BE2C (cell line): ENCODE measurements at regions not wholly inside any gene's neighbourhood (a gene's known extent, or its start where the extent isn't known, plus 50 kb on each side); places are given as distances from the start of the nearest gene placed in this dataset.

ENCODE experiments used
- DNase-seq: peaks from one replicate; pipeline ENCODE4 v3.0.0-alpha.2; 2020
- H3K27me3 ChIP-seq: fragments of 250-450 bp; sonication (Bioruptor Pico); 2 replicates; pipeline ENCODE4 v1.5.1; 2020; ENCODE audit warnings: mild to moderate bottlenecking
- H3K36me3 ChIP-seq: fragments of 250-450 bp; sonication (Bioruptor Pico); 2 replicates; pipeline ENCODE4 v1.5.1; 2020; ENCODE audit warnings: mild to moderate bottlenecking
- H3K4me1 ChIP-seq: fragments of 250-450 bp; sonication (Bioruptor Pico); 2 replicates; pipeline ENCODE4 v1.5.1; 2020
- H3K4me3 ChIP-seq: 2 replicates; pipeline ENCODE4 v1.5.1; 2011; ENCODE audit warnings: low read depth, low read length
- H3K9me3 ChIP-seq: fragments of 250-450 bp; sonication (Bioruptor Pico); 2 replicates; pipeline ENCODE4 v1.5.1; 2020
- TF ChIP-seq, protein P1 (sequence below): IDR thresholded peaks from 2 replicates; pipeline ENCODE4 v1.5.1; 2012; ENCODE audit warnings: mild to moderate bottlenecking, low read depth, low read length

- TF ChIP-seq, protein P1, sequence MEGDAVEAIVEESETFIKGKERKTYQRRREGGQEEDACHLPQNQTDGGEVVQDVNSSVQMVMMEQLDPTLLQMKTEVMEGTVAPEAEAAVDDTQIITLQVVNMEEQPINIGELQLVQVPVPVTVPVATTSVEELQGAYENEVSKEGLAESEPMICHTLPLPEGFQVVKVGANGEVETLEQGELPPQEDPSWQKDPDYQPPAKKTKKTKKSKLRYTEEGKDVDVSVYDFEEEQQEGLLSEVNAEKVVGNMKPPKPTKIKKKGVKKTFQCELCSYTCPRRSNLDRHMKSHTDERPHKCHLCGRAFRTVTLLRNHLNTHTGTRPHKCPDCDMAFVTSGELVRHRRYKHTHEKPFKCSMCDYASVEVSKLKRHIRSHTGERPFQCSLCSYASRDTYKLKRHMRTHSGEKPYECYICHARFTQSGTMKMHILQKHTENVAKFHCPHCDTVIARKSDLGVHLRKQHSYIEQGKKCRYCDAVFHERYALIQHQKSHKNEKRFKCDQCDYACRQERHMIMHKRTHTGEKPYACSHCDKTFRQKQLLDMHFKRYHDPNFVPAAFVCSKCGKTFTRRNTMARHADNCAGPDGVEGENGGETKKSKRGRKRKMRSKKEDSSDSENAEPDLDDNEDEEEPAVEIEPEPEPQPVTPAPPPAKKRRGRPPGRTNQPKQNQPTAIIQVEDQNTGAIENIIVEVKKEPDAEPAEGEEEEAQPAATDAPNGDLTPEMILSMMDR, result no peak
- no peak overlapping the region for H3K4me3 ChIP-seq
Observed at GRCh38 chr9:83144492-83144891, 81.5 kb upstream of the RASEF start.

DNA sequence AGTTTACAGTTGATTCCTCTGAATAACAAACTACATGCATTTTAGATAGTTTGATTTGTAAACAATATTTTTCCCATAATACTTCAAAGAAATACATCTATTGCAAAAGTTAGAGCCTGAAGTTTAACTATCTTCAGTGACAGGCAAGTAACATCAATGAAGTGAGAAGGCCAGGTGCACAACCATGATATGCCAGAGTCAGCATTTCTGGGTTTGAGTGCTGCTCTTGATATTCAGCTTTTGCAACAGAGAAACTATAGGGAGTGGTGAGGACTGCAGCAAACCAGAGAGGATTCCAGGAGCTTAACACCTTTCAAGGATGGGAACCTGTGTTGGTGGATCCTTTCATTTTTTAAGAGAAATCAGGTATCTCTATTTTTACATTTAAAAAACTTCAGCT, 79.4 kb upstream of the RASEF start:
- Histone ChIP-seq H3K36me3 (no peaks in the 10 kb centered on the region), H3K4me1 (no peaks in the 10 kb centered on the region), H3K4me3 (no peak overlapping the region), H3K9me3 (no peaks in the 10 kb centered on the region), H3K27me3 (no peaks in the 10 kb centered on the region)
- TF ChIP-seq, protein P1, result no peak
- DNase-seq, result no peak

More at GRCh38 chr9:83144492-83144891, 81.5 kb upstream of the RASEF start:
- Histone ChIP-seq H3K36me3 (no peaks in the 10 kb centered on the region), H3K4me1 (no peaks in the 10 kb centered on the region), H3K27me3 (no peaks in the 10 kb centered on the region), H3K9me3 (no peaks in the 10 kb centered on the region)
- no peak for DNase-seq

DNA sequence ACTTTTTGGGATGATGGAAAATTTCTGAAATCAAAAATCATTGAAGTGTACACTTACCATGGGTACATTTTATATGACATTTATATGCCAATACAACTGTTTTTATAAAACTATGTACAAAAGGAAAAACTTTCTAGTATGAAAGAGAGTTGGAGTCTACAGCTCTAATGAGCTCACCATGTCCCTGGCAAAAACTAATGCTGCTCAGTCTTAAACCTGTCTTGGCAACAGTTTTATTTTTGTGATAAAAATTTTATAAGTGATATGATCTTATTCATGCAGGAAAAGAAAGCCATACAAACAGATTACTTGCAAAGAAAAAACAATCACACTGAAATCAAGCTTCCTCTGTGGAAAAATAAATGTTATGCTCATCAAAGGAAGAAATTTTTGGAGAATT, 78.9 kb upstream of the RASEF start:
- TF ChIP-seq, protein P1, result no peak
- H3K4me3 ChIP-seq, result no peak overlapping the region
- no peaks in the 10 kb centered on the region for H3K4me1 ChIP-seq
- no peaks in the 10 kb centered on the region for H3K27me3 ChIP-seq
- H3K9me3 ChIP-seq, result no peaks in the 10 kb centered on the region
- no peaks in the 10 kb centered on the region for H3K36me3 ChIP-seq
- no peak for DNase-seq

GRCh38 chr9:83140061-83140460, 77.1 kb upstream of the RASEF start:
- TF ChIP-seq, protein P1, result no peak
- Histone ChIP-seq H3K36me3 (no peaks in the 10 kb centered on the region), H3K27me3 (no peaks in the 10 kb centered on the region), H3K4me1 (no peaks in the 10 kb centered on the region), H3K4me3 (no peak overlapping the region), H3K9me3 (no peaks in the 10 kb centered on the region)
- no peak for DNase-seq

DNA sequence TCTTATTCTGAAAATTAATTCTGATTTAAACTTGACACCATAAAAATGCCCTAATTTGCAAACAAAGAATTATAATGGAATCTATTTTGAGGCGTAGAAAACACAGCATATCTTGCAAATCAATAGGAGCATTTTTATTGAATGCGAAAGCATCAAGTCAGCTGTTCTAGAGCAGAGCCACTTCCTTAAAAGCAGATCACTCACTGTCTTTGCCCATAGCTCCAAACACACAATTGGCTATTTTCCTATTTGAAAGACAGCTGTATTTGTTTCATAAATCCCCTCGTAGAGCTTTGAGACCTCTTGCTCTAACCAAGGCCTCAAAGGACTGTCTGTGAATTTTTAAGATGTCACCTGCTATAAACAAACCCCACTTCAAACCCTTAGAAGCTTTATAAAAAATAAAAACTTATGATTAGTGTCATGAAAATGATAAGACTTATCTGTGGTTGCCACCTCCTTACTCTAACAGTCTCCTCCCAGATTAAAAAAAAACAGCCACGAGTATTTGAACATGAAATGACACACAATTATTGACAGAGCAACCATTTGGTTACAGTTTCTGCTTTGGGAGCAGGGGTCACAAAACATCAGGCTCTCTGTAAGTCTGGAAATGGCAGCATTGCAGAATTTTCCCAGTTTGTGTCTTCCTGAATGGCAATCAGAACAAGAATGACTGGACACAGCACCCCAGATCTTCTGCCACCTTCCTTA, 75.6 kb upstream of the RASEF start:
- TF ChIP-seq, protein P1, result no peak
- no peak for DNase-seq
- no peak overlapping the region for H3K4me3 ChIP-seq
- H3K36me3 ChIP-seq, result no peaks in the 10 kb centered on the region
- H3K27me3 ChIP-seq, result no peaks in the 10 kb centered on the region
- H3K9me3 ChIP-seq, result no peaks in the 10 kb centered on the region
- no peaks in the 10 kb centered on the region for H3K4me1 ChIP-seq

DNA sequence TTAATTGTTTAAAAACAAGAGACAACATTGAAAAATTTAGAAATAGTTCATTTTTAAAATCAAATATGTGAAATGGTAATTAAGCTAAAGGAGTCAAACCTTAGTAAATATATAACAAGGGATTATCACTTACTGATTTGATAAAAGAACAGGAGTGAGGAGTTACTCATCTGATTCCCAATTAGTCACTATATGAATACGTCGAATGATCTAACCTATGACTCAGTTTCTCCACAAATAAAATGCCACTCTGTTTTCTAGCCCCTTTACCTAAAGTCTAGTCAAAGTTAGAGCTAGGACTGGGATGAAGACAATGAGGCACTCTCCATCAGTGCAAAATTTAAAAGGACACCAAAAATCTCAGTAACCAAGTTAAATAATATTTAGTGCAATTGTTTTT, 70.4 kb upstream of the RASEF start:
- Histone ChIP-seq H3K4me3 (no peak overlapping the region), H3K4me1 (no peaks in the 10 kb centered on the region), H3K27me3 (no peaks in the 10 kb centered on the region), H3K36me3 (no peaks in the 10 kb centered on the region), H3K9me3 (no peaks in the 10 kb centered on the region)
- TF ChIP-seq, protein P1, result no peak
- DNase-seq, result no peak
